Prostate gland (tissue), 2 donors: ENCODE measurements at regions not wholly inside any gene's neighbourhood (a gene's known extent, or its start where the extent isn't known, plus 50 kb on each side); places are given as distances from the start of the nearest gene placed in this dataset.

ENCODE experiments used
- CTCF ChIP-seq, 4 experiments: fragments of 200-600 bp in 2 of 4; fragments of 450-650 bp in 2 of 4; sonication (generic) in 2 of 4; IDR thresholded peaks; 1 replicate in 3 of 4; 2 replicates in 1 of 4; pipeline ENCODE4 v1.5.1; 2016 to 2019; ENCODE audit warnings: antibody characterized with exemption in 4 of 4, mild to moderate bottlenecking in 2 of 4, moderate library complexity in 2 of 4
- POLR2AphosphoS5 ChIP-seq: sonication (generic); formaldehyde crosslinking; IDR thresholded peaks from one replicate; pipeline ENCODE4 v1.6.1; 2017; ENCODE audit warnings: antibody characterized with exemption

- TF ChIP-seq CTCF (IDR thresholded peaks at IDR 0.05) (no peak), POLR2AphosphoS5 (no peak)
Measured at GRCh38 chr15:59797756-59798604, 108.9 kb upstream of the BNIP2 start.
